Panc1 (cell line): ENCODE measurements at regions not wholly inside any gene's neighbourhood (a gene's known extent, or its start where the extent isn't known, plus 50 kb on each side); places are given as distances from the start of the nearest gene placed in this dataset.

Source experiments
- ATAC-seq: fragments of 200-7000 bp; cut with Tn5 transposase; 2 replicates; pipeline ENCODE4 v1.9.1; 2020; ENCODE audit warnings: mild to moderate bottlenecking, moderate library complexity
- BruUV-seq: library from RNA; stranded (reverse); fragments of 400-500 nt; replicated peaks from 2 replicates; lab custom pipeline; 2021; lab: Mats Ljungman, UMichigan
- CTCF ChIA-PET: fragments of 300-600 bp; sonication (Branson Sonifier 250); formaldehyde crosslinking; loops from one replicate; lab custom pipeline; 2022; ENCODE audit warnings: antibody characterized with exemption; lab: Charles Lee
- POLR2A ChIA-PET: fragments of 300-600 bp; sonication (Branson Sonifier 250); formaldehyde crosslinking; loops from one replicate; lab custom pipeline; 2022; ENCODE audit warnings: antibody characterized with exemption; lab: Charles Lee
- DNase-seq: peaks from one replicate; pipeline ENCODE4 v3.0.0-alpha.2; 2010; ENCODE audit warnings: low read depth, low spot score
- H3K27ac ChIP-seq: 2 replicates; pipeline ENCODE4 v1.5.1; 2011; ENCODE audit warnings: mild to moderate bottlenecking, low read length, inconsistent platforms
- H3K27me3 ChIP-seq: fragments of 200-500 bp; sonication (Bioruptor generic); 2 replicates; pipeline ENCODE4 v1.6.0; 2014; ENCODE audit warnings: low read length, inconsistent platforms; ENCODE audit not compliant: control insufficient read depth, insufficient read depth
- H3K36me3 ChIP-seq: fragments of 200-500 bp; sonication (Bioruptor generic); 2 replicates; pipeline ENCODE4 v1.5.1; 2014; ENCODE audit warnings: inconsistent platforms, mild to moderate bottlenecking, low read length, moderate library complexity; ENCODE audit not compliant: control insufficient read depth, insufficient read depth
- H3K4me1 ChIP-seq: 2 replicates; pipeline ENCODE4 v1.5.1; 2011; ENCODE audit warnings: inconsistent platforms, mild to moderate bottlenecking, low read length, moderate library complexity; ENCODE audit not compliant: control insufficient read depth, insufficient read depth
- H3K4me3 ChIP-seq, 2 experiments: 2 replicates each; pipeline ENCODE4 v1.5.1; 2011 to 2012; ENCODE audit warnings: low read depth in 2 of 2, low read length in 2 of 2, mild to moderate bottlenecking in 2 of 2, inconsistent platforms in 1 of 2, moderate library complexity in 1 of 2
- H3K9me3 ChIP-seq: fragments of 200-500 bp; sonication (Bioruptor generic); 2 replicates; pipeline ENCODE4 v1.5.1; 2014; ENCODE audit warnings: low read depth, mild to moderate bottlenecking, inconsistent platforms, low read length, moderate library complexity; ENCODE audit not compliant: control insufficient read depth, insufficient read depth
- POLR2AphosphoS5 ChIP-seq: IDR thresholded peaks from 2 replicates; pipeline ENCODE4 v1.6.1; 2012; ENCODE audit warnings: mild to moderate bottlenecking, low read depth, low read length, moderate library complexity
- SIN3A ChIP-seq: IDR thresholded peaks from 2 replicates; pipeline ENCODE4 v1.6.1; 2012; ENCODE audit warnings: low read depth, mild to moderate bottlenecking, low read length, moderate library complexity, borderline replicate concordance; ENCODE audit not compliant: insufficient read depth
- TCF7L2 ChIP-seq: IDR thresholded peaks from 2 replicates; pipeline ENCODE4 v1.6.1; 2011; ENCODE audit warnings: mild to moderate bottlenecking, low read depth, low read length, inconsistent platforms
- in situ Hi-C: cut with HindIII; loops from 2 replicates; pipeline ENCODE4 v1.10.0; 2016; ENCODE audit warnings: low sequenced_read_pairs, low pct_unique_long_range_greater_than_20kb
- intact Hi-C: fragments of 100-400 bp; cut with micrococcal nuclease; formaldehyde crosslinking; loops from one replicate; pipeline ENCODE4 v1.10.0; 2022; ENCODE audit not compliant: unreplicated experiment
- TF ChIP-seq, protein P1 (sequence below), 2 experiments: IDR thresholded peaks; 2 replicates each; pipeline ENCODE4 v1.6.1; 2011 to 2012; ENCODE audit warnings: low read depth in 2 of 2, control low read depth in 1 of 2, low read length in 1 of 2, mild to moderate bottlenecking in 1 of 2, moderate library complexity in 1 of 2; ENCODE audit not compliant: insufficient read depth in 1 of 2
- TF ChIP-seq, protein P2 (sequence below): fragments of 450-650 bp; IDR thresholded peaks from 2 replicates; pipeline ENCODE4 v1.5.1; 2017; ENCODE audit warnings: mild to moderate bottlenecking

DNA sequence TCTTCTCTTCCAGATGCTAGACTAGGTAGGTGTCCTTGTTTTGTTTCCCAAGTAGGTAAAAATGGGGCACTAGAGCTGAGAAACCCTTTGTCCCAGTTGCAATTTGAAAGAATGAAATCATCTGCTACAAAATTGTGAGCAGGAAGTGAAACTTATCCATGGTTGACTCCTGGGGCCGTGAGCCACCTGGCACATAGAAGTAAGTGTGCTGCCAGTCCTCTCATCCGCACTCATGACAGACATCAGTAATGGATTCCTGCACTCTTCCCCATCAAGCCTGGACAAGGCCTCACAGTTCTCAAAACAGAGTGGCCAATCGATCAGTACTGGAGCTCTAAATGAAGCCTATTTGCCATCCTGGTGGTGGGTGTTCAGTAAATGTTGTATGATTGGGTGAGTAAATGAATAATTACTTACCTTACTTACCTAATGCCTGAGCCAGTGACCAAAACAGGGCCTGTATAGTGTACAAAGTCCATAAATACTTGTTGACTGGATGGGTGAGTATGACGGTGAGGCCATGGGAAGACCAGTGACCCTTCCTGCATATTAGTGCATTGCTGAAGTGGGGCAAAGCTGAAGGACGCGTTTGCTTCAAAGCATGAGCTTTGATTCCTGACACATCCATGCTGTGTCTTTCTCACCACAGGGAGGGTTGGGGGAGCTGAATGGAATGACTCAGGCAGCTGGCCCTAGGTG, 68.9 kb upstream of the HEPHL1 start:
- ATAC-seq (no peak), DNase-seq (no peak)
- Histone ChIP-seq H3K9me3 (no peaks in the 10 kb centered on the region), H3K4me1 (no peaks in the 10 kb centered on the region), H3K27ac (no peak overlapping the region), H3K36me3 (no peaks in the 10 kb centered on the region), H3K27me3 (no peaks in the 10 kb centered on the region), H3K4me3 (no peak overlapping the region)
- CTCF ChIA-PET: no interaction called here
- no TSS peak for BruUV-seq
- intact Hi-C loops (no loop called here), in situ Hi-C loops (no loop called here)
- POLR2A ChIA-PET: no interaction called here
- TF ChIP-seq, protein P1, sequence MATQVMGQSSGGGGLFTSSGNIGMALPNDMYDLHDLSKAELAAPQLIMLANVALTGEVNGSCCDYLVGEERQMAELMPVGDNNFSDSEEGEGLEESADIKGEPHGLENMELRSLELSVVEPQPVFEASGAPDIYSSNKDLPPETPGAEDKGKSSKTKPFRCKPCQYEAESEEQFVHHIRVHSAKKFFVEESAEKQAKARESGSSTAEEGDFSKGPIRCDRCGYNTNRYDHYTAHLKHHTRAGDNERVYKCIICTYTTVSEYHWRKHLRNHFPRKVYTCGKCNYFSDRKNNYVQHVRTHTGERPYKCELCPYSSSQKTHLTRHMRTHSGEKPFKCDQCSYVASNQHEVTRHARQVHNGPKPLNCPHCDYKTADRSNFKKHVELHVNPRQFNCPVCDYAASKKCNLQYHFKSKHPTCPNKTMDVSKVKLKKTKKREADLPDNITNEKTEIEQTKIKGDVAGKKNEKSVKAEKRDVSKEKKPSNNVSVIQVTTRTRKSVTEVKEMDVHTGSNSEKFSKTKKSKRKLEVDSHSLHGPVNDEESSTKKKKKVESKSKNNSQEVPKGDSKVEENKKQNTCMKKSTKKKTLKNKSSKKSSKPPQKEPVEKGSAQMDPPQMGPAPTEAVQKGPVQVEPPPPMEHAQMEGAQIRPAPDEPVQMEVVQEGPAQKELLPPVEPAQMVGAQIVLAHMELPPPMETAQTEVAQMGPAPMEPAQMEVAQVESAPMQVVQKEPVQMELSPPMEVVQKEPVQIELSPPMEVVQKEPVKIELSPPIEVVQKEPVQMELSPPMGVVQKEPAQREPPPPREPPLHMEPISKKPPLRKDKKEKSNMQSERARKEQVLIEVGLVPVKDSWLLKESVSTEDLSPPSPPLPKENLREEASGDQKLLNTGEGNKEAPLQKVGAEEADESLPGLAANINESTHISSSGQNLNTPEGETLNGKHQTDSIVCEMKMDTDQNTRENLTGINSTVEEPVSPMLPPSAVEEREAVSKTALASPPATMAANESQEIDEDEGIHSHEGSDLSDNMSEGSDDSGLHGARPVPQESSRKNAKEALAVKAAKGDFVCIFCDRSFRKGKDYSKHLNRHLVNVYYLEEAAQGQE (IDR thresholded peaks at IDR 0.05; ENCODE audit: insufficient read depth in 1 of 2, low read depth in 2 of 2, low read length in 1 of 2): no peak
- TF ChIP-seq TCF7L2: no peak
- no peak for TF ChIP-seq SIN3A
- TF ChIP-seq, protein P2, sequence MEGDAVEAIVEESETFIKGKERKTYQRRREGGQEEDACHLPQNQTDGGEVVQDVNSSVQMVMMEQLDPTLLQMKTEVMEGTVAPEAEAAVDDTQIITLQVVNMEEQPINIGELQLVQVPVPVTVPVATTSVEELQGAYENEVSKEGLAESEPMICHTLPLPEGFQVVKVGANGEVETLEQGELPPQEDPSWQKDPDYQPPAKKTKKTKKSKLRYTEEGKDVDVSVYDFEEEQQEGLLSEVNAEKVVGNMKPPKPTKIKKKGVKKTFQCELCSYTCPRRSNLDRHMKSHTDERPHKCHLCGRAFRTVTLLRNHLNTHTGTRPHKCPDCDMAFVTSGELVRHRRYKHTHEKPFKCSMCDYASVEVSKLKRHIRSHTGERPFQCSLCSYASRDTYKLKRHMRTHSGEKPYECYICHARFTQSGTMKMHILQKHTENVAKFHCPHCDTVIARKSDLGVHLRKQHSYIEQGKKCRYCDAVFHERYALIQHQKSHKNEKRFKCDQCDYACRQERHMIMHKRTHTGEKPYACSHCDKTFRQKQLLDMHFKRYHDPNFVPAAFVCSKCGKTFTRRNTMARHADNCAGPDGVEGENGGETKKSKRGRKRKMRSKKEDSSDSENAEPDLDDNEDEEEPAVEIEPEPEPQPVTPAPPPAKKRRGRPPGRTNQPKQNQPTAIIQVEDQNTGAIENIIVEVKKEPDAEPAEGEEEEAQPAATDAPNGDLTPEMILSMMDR: no peak
- no peak for TF ChIP-seq POLR2AphosphoS5

DNA sequence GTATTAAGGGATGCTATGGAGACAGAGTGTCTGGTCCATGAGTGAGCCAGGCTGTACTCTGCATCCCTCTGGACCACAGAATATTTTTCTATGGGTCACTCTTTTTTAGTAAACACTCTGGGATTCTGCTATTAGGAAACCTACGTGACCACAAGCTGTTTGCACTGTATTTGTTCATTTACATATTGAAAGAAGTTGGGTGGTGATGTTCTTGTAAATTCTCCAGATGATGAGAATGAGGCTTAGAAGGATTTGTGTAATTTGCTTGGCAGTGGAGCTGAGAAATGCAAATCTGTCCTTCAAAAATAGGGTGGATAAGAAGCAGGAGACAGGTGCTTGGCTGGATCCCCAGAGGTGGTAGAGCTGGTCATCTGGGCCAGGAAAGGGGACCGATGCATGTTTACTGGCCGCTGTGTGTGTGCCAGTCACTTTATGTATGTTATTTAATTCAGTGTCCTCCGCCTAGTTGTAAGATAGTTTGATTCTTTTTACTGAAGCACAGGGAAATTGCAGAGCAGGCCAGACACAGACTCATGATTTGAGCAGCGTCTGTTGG, 63.7 kb upstream of the HEPHL1 start:
- in situ Hi-C loops (no loop called here), intact Hi-C loops (no loop called here)
- CTCF ChIA-PET: no interaction called here
- DNase-seq: no peak
- Histone ChIP-seq H3K4me3 (no peak overlapping the region), H3K36me3 (no peaks in the 10 kb centered on the region), H3K4me1 (no peaks in the 10 kb centered on the region), H3K27me3 (0 out of 2 replicates have a peak, but pooled peaks cover 3% of the 10 kb centered on the region), H3K9me3 (no peaks in the 10 kb centered on the region), H3K27ac (no peak overlapping the region)
- POLR2A ChIA-PET: no interaction called here
- no peak; the same call in 1 of the 2 replicates for ATAC-seq
- BruUV-seq: no TSS peak
- TF ChIP-seq, protein P2: no peak
- TF ChIP-seq, protein P1 (IDR thresholded peaks at IDR 0.05; ENCODE audit: insufficient read depth in 1 of 2, low read depth in 2 of 2, low read length in 1 of 2): no peak
- TF ChIP-seq POLR2AphosphoS5: no peak
- TF ChIP-seq TCF7L2: no peak
- TF ChIP-seq SIN3A: no peak
